Skeletal muscle cell (primary cell): ENCODE measurements at regions not wholly inside any gene's neighbourhood (a gene's known extent, or its start where the extent isn't known, plus 50 kb on each side); places are given as distances from the start of the nearest gene placed in this dataset.

ENCODE experiments used
- DNase-seq: peaks from one replicate; pipeline ENCODE4 v3.0.0-alpha.2; 2010; ENCODE audit warnings: low read depth
- H3K4me3 ChIP-seq: 2 replicates; pipeline ENCODE4 v1.5.1; 2011; ENCODE audit warnings: low read depth, mild to moderate bottlenecking, control low read depth, low read length, moderate library complexity

- no peak for DNase-seq
- H3K4me3 ChIP-seq = no peak overlapping the region
Observed at GRCh38 chr18:53586923-53587322, 637.5 kb downstream of the MBD2 start.
